ENCODE measurements at regions not wholly inside any gene's neighbourhood (a gene's known extent, or its start where the extent isn't known, plus 50 kb on each side); places are given as distances from the start of the nearest gene placed in this dataset.

DNA sequence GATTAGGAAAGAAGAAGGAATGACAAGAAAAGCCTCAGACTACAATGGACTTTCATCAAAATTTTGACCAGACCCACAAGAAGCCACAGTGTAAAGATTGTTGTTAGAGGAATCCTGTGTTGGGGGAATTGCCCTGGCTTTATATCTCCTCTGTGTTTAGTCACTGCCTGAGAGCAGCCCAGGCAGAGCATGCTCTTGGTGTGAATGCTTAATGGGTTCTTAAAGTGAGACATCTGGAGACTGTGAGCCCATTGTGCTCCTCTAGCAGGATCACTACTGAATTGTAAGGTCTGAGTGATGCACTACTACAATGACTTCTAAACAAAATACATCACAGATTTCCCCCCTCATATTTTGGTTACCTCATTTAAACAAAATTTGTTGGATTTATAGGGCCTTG is 1860.5 kb upstream of the ADGRL3 start:
- intact Hi-C loops (cut with DNase I): no loop called here
- DNase-seq: no peak
- TF ChIP-seq CTCF (IDR thresholded peaks at IDR 0.05) (no peak), POLR2A (IDR thresholded peaks at IDR 0.05) (no peak)
- H3K36me3 ChIP-seq (replicated peaks in 1 of 2): no peaks in the 10 kb centered on the region
- no peaks in the 10 kb centered on the region for H3K9me3 ChIP-seq (replicated peaks in 1 of 3)
- H3K4me3 ChIP-seq: no peak overlapping the region
- H3K4me1 ChIP-seq (replicated peaks in 1 of 2): no peaks in the 10 kb centered on the region
- no peaks in the 10 kb centered on the region for H3K27me3 ChIP-seq
- no peak overlapping the region for H3K27ac ChIP-seq

DNA sequence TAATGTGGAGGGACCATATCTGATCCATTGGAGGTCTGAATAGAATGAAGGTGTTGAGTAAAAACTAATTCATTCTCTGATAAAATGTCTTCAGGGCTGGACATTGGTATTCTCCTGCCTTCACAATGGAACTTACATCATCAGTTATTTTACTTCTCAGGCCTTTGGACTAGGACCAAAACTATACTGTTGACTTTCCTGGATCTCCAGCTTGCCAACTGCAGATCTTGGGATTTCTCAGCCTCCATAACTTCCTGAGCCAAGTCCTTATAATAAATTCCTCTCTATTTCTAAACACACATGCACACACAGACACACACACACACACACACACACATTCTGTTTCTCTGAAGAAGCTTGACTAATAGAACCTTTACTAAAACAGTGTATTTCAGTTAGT is 1858.6 kb upstream of the ADGRL3 start:
- no peak overlapping the region for H3K27ac ChIP-seq
- TF ChIP-seq CTCF (IDR thresholded peaks at IDR 0.05): no peak
- TF ChIP-seq POLR2A (IDR thresholded peaks at IDR 0.05): no peak
- no peak overlapping the region for H3K4me3 ChIP-seq
- H3K27me3 ChIP-seq: no peaks in the 10 kb centered on the region
- intact Hi-C loops (cut with DNase I): no loop called here
- H3K4me1 ChIP-seq (replicated peaks in 1 of 2): no peaks in the 10 kb centered on the region
- H3K36me3 ChIP-seq (replicated peaks in 1 of 2): no peaks in the 10 kb centered on the region
- H3K9me3 ChIP-seq (replicated peaks in 1 of 3): no peaks in the 10 kb centered on the region
- DNase-seq: no peak

GRCh38 chr4:59348949-59349348 is 1851.2 kb upstream of the ADGRL3 start:
- no peak for DNase-seq
- intact Hi-C loops (cut with DNase I): no loop called here

DNA sequence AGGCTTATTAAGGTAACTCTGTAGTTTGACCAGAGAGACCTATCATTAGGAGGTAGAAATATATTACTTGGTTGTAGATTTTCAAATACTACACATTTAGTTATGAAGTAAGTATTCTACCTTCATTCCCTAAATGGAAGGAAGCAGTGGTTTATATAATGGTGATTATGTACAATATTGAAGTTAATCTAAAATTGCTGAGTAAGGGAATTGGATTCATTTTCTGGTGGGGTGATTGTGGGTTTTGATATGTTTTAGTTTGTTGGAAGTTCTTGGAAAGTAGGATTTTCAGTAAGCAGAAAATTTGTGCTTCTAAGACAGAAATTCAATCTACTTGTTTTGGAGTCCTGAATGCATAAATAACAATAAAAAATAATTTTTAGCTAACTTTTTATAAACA is 1830.9 kb upstream of the ADGRL3 start:
- H3K27ac ChIP-seq: no peak overlapping the region
- no peak overlapping the region for H3K4me3 ChIP-seq
- no peaks in the 10 kb centered on the region for H3K4me1 ChIP-seq (replicated peaks in 1 of 2)
- TF ChIP-seq POLR2A (IDR thresholded peaks at IDR 0.05) (no peak), CTCF (IDR thresholded peaks at IDR 0.05) (no peak)
- H3K9me3 ChIP-seq (replicated peaks in 1 of 3): no peaks in the 10 kb centered on the region
- intact Hi-C loops (cut with DNase I): no loop called here
- no peaks in the 10 kb centered on the region for H3K36me3 ChIP-seq (replicated peaks in 1 of 2)
- H3K27me3 ChIP-seq: no peaks in the 10 kb centered on the region
- no peak for DNase-seq

More at GRCh38 chr4:59348949-59349348, 1851.2 kb upstream of the ADGRL3 start:
- H3K27ac ChIP-seq: no peak overlapping the region
- TF ChIP-seq CTCF (IDR thresholded peaks at IDR 0.05): no peak
- TF ChIP-seq POLR2A (IDR thresholded peaks at IDR 0.05): no peak
- H3K36me3 ChIP-seq (replicated peaks in 1 of 2): no peaks in the 10 kb centered on the region
- H3K9me3 ChIP-seq (replicated peaks in 1 of 3): no peaks in the 10 kb centered on the region
- H3K27me3 ChIP-seq: no peaks in the 10 kb centered on the region
- no peak overlapping the region for H3K4me3 ChIP-seq
- H3K4me1 ChIP-seq (replicated peaks in 1 of 2): no peaks in the 10 kb centered on the region

DNA sequence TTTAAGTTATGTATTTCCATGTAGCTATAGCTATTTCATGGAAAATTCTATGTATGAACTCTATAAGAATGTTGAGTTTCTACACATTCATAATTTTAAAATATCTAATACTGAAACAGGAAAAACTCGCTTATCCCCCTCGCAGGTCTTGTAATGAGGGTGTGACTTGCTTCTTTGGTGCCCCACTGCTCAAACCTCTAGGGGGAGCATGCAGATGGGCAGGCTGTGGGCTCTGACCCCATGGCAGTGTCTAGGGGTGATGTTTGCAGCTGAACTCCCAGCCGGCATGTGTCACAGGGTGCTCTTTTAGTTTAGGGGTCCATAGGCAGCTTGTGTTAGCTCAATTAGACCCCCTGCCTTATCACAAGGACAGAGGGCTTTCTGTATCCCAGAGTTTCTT is 1825.7 kb upstream of the ADGRL3 start:
- no peak overlapping the region for H3K27ac ChIP-seq
- no peaks in the 10 kb centered on the region for H3K9me3 ChIP-seq (replicated peaks in 1 of 3)
- no peak overlapping the region for H3K4me3 ChIP-seq
- no peaks in the 10 kb centered on the region for H3K4me1 ChIP-seq (replicated peaks in 1 of 2)
- intact Hi-C loops (cut with DNase I): no loop called here
- H3K36me3 ChIP-seq (replicated peaks in 1 of 2): no peaks in the 10 kb centered on the region
- 66 to 80% (median 77%) methylated on average over 2 to 3 of the region's 3 CpGs for WGBS, 4 donors
- H3K27me3 ChIP-seq: no peaks in the 10 kb centered on the region
- no peak for DNase-seq
- TF ChIP-seq CTCF (IDR thresholded peaks at IDR 0.05): no peak
- TF ChIP-seq POLR2A (IDR thresholded peaks at IDR 0.05): no peak
